ENCODE measurements at regions not wholly inside any gene's neighbourhood (a gene's known extent, or its start where the extent isn't known, plus 50 kb on each side); places are given as distances from the start of the nearest gene placed in this dataset.

DNA sequence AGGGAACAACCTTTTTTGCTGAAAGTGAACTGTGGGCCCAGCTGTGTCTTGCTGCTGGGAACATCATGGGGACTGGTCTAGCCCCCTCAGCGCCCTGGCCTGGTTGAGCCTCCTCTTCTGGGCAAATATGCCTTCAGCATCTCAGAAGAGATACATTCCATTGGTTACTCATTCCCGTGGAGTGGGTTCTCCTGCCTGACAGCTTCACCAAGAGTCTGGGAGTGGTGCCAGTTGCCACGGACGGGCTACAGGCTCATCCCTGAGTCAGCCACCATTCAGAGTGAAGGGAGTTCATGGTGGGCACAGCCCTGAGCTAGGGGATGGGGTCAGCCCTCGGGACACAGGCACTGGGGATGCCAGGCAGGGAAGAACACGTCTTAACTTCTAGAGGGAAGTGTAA, 81.9 kb downstream of the RAMP3 start:
- ATAC-seq, result no peak

DNA sequence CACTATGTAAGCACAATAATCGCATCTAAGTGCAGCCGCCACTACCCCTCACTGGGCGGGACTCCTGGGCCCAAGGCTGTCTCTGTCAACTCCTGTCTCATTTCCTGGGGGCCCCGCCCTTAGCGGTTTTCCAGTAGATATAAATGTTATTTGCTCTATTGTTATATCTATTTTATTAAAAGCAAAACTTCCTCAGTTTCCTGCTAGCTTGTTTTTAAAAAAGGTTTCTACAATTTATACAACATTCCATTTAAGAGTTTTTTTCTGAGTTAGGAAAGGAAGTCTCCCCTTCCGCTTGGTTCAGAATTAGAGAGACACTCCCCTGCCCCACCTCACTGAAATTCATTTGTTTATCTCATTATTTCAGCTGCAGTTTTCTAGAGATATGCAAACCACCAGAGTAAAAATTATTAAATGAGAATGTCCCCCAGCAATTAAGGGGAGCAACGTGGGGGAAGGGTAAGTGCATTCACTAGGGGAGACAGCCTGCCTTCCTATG, 82.7 kb downstream of the RAMP3 start:
- no TSS peak for BruUV-seq (replicated peaks)
- CTCF ChIA-PET, result no interaction called here

More for the DNA sequence above, 81.9 kb downstream of the RAMP3 start:
- Histone ChIP-seq H3K27me3 (ENCODE audit: control insufficient read depth, insufficient read depth, low read length) (peaks cover 33% of the 10 kb centered on the region), H3K4me1 (ENCODE audit: control insufficient read depth, insufficient read depth, low read length) (no peaks in the 10 kb centered on the region), H3K4me3 (ENCODE audit: low read depth in 2 of 2, low read length in 2 of 2) (no peak overlapping the region), H3K9me3 (ENCODE audit: control insufficient read depth, insufficient read depth, low read depth, low read length) (no peaks in the 10 kb centered on the region), H3K27ac (ENCODE audit: low read length) (no peak overlapping the region), H3K36me3 (ENCODE audit: control insufficient read depth, insufficient read depth, low read length) (no peaks in the 10 kb centered on the region)
- no TSS peak for BruUV-seq (replicated peaks)
- ChIA-PET CTCF (no interaction called here), POLR2A (no interaction called here)
- no peak for DNase-seq (ENCODE audit: low read depth, low spot score)
- TF ChIP-seq, protein P1, sequence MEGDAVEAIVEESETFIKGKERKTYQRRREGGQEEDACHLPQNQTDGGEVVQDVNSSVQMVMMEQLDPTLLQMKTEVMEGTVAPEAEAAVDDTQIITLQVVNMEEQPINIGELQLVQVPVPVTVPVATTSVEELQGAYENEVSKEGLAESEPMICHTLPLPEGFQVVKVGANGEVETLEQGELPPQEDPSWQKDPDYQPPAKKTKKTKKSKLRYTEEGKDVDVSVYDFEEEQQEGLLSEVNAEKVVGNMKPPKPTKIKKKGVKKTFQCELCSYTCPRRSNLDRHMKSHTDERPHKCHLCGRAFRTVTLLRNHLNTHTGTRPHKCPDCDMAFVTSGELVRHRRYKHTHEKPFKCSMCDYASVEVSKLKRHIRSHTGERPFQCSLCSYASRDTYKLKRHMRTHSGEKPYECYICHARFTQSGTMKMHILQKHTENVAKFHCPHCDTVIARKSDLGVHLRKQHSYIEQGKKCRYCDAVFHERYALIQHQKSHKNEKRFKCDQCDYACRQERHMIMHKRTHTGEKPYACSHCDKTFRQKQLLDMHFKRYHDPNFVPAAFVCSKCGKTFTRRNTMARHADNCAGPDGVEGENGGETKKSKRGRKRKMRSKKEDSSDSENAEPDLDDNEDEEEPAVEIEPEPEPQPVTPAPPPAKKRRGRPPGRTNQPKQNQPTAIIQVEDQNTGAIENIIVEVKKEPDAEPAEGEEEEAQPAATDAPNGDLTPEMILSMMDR (IDR thresholded peaks at IDR 0.05), result no peak
- TF ChIP-seq SIN3A (IDR thresholded peaks at IDR 0.05; ENCODE audit: borderline replicate concordance, insufficient read depth, low read depth, low read length), result no peak
- TF ChIP-seq TCF7L2 (IDR thresholded peaks at IDR 0.05; ENCODE audit: low read depth, low read length), result no peak
- TF ChIP-seq, protein P2, sequence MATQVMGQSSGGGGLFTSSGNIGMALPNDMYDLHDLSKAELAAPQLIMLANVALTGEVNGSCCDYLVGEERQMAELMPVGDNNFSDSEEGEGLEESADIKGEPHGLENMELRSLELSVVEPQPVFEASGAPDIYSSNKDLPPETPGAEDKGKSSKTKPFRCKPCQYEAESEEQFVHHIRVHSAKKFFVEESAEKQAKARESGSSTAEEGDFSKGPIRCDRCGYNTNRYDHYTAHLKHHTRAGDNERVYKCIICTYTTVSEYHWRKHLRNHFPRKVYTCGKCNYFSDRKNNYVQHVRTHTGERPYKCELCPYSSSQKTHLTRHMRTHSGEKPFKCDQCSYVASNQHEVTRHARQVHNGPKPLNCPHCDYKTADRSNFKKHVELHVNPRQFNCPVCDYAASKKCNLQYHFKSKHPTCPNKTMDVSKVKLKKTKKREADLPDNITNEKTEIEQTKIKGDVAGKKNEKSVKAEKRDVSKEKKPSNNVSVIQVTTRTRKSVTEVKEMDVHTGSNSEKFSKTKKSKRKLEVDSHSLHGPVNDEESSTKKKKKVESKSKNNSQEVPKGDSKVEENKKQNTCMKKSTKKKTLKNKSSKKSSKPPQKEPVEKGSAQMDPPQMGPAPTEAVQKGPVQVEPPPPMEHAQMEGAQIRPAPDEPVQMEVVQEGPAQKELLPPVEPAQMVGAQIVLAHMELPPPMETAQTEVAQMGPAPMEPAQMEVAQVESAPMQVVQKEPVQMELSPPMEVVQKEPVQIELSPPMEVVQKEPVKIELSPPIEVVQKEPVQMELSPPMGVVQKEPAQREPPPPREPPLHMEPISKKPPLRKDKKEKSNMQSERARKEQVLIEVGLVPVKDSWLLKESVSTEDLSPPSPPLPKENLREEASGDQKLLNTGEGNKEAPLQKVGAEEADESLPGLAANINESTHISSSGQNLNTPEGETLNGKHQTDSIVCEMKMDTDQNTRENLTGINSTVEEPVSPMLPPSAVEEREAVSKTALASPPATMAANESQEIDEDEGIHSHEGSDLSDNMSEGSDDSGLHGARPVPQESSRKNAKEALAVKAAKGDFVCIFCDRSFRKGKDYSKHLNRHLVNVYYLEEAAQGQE (IDR thresholded peaks at IDR 0.05; ENCODE audit: insufficient read depth in 1 of 2, low read depth in 2 of 2, low read length in 1 of 2), result no peak
- no peak for TF ChIP-seq POLR2AphosphoS5 (IDR thresholded peaks at IDR 0.05; ENCODE audit: low read depth, low read length)
- intact Hi-C loops (cut with micrococcal nuclease; ENCODE audit: unreplicated experiment), result no loop called here
- in situ Hi-C loops (cut with HindIII; ENCODE audit: low pct_unique_long_range_greater_than_20kb, low sequenced_read_pairs), result no loop called here

More for the DNA sequence above, 82.7 kb downstream of the RAMP3 start:
- DNase-seq (ENCODE audit: low read depth, low spot score), result no peak
- Histone ChIP-seq H3K36me3 (ENCODE audit: control insufficient read depth, insufficient read depth, low read length) (no peaks in the 10 kb centered on the region), H3K9me3 (ENCODE audit: control insufficient read depth, insufficient read depth, low read depth, low read length) (no peaks in the 10 kb centered on the region), H3K4me1 (ENCODE audit: control insufficient read depth, insufficient read depth, low read length) (no peaks in the 10 kb centered on the region), H3K27ac (ENCODE audit: low read length) (no peak overlapping the region), H3K4me3 (ENCODE audit: low read depth in 2 of 2, low read length in 2 of 2) (no peak overlapping the region), H3K27me3 (ENCODE audit: control insufficient read depth, insufficient read depth, low read length) (peaks cover 28% of the 10 kb centered on the region)
- in situ Hi-C loops (cut with HindIII; ENCODE audit: low pct_unique_long_range_greater_than_20kb, low sequenced_read_pairs) (no loop called here), intact Hi-C loops (cut with micrococcal nuclease; ENCODE audit: unreplicated experiment) (no loop called here)
- ATAC-seq, result no peak
- POLR2A ChIA-PET, result no interaction called here
- TF ChIP-seq POLR2AphosphoS5 (IDR thresholded peaks at IDR 0.05; ENCODE audit: low read depth, low read length) (no peak), SIN3A (IDR thresholded peaks at IDR 0.05; ENCODE audit: borderline replicate concordance, insufficient read depth, low read depth, low read length) (no peak), TCF7L2 (IDR thresholded peaks at IDR 0.05; ENCODE audit: low read depth, low read length) (no peak)
- TF ChIP-seq, protein P2 (IDR thresholded peaks at IDR 0.05; ENCODE audit: insufficient read depth in 1 of 2, low read depth in 2 of 2, low read length in 1 of 2), result no peak
- TF ChIP-seq, protein P1 (IDR thresholded peaks at IDR 0.05), result no peak
